Glomerular visceral epithelial cell (primary cell): ENCODE measurements at regions not wholly inside any gene's neighbourhood (a gene's known extent, or its start where the extent isn't known, plus 50 kb on each side); places are given as distances from the start of the nearest gene placed in this dataset.
"Not testable (repeated sequence)": the region's sequence is repeated elsewhere in the genome, so short reads cannot be mapped to it uniquely, and the experiment has no call there.

ENCODE experiments used
- DNase-seq: peaks from one replicate; pipeline ENCODE4 v3.0.0-alpha.2; 2016; ENCODE audit errors: extremely low spot score

GRCh38 chr6:12348530-12349511 is 58.7 kb downstream of the EDN1 start:
- peak; percentile 89 for DNase-seq

- DNase-seq, result no peak
Measured at GRCh38 chr6:12350644-12351170, 60.5 kb downstream of the EDN1 start.

GRCh38 chr6:12351672-12352071 is 61.5 kb downstream of the EDN1 start:
- DNase-seq, result no peak

- DNase-seq, result no peak
Measured at GRCh38 chr6:12353731-12354130, 63.6 kb downstream of the EDN1 start.

- DNase-seq, result peak; percentile 64
Measured at GRCh38 chr6:12354499-12354898, 64.3 kb downstream of the EDN1 start.

- DNase-seq, result no peak
Measured at GRCh38 chr6:12355354-12355753, 65.2 kb downstream of the EDN1 start.

- no peak for DNase-seq
Measured at GRCh38 chr6:12356431-12356830, 66.3 kb downstream of the EDN1 start.

GRCh38 chr6:12356983-12357972 is 67.1 kb downstream of the EDN1 start:
- no peak for DNase-seq

- DNase-seq, result no peak
Measured at GRCh38 chr6:12359036-12359435, 68.9 kb downstream of the EDN1 start.

GRCh38 chr6:12361042-12361765 is 71.0 kb downstream of the EDN1 start:
- DNase-seq, result no peak

- not testable (repeated sequence) for DNase-seq
Measured at GRCh38 chr6:12363277-12363650, 73.1 kb downstream of the EDN1 start.

- peak; percentile 85 for DNase-seq
Measured at GRCh38 chr6:12363651-12364381, 73.7 kb downstream of the EDN1 start.

- no peak for DNase-seq
Measured at GRCh38 chr6:12364621-12365020, 74.5 kb downstream of the EDN1 start.

- no peak for DNase-seq
Measured at GRCh38 chr6:12366731-12367130, 76.6 kb downstream of the EDN1 start.

GRCh38 chr6:12367412-12367811 is 77.3 kb downstream of the EDN1 start:
- DNase-seq, result no peak

GRCh38 chr6:12369355-12369754 is 79.2 kb downstream of the EDN1 start:
- DNase-seq, result no peak

GRCh38 chr6:12369781-12370262 is 79.7 kb downstream of the EDN1 start:
- DNase-seq, result no peak

GRCh38 chr6:12371151-12371550 is 81.0 kb downstream of the EDN1 start:
- no peak for DNase-seq

- peak; percentile 61 for DNase-seq
Measured at GRCh38 chr6:12371641-12372146, 81.5 kb downstream of the EDN1 start.

- DNase-seq, result no peak
Measured at GRCh38 chr6:12379181-12379580, 89.0 kb downstream of the EDN1 start.
